EH (cell line): ENCODE measurements at regions not wholly inside any gene's neighbourhood (a gene's known extent, or its start where the extent isn't known, plus 50 kb on each side); places are given as distances from the start of the nearest gene placed in this dataset.

Source experiments
- DNase-seq: peaks from one replicate; pipeline ENCODE4 v3.0.0-alpha.2; 2015; ENCODE audit warnings: low read depth

GRCh38 chr7:110148054-110148453 lies 942.9 kb upstream of the LRRN3 start:
- DNase-seq, result no peak

GRCh38 chr7:110153222-110153621 lies 937.7 kb upstream of the LRRN3 start:
- DNase-seq, result no peak

GRCh38 chr7:110156511-110156910 lies 934.4 kb upstream of the LRRN3 start:
- no peak for DNase-seq

GRCh38 chr7:110157631-110158362 lies 933.1 kb upstream of the LRRN3 start:
- peak; percentile 52 for DNase-seq

GRCh38 chr7:110168010-110168409 lies 922.9 kb upstream of the LRRN3 start:
- DNase-seq, result peak; percentile 54

GRCh38 chr7:110170841-110171240 lies 920.1 kb upstream of the LRRN3 start:
- peak; percentile 55 for DNase-seq

- no peak for DNase-seq
These were observed 913.5 kb upstream of the LRRN3 start for GRCh38 chr7:110177463-110177862.

- no peak for DNase-seq
These were observed 911.9 kb upstream of the LRRN3 start for GRCh38 chr7:110179037-110179436.

- DNase-seq, result no peak
These were observed 909.2 kb upstream of the LRRN3 start for GRCh38 chr7:110181768-110182167.

GRCh38 chr7:110186334-110186733 lies 904.6 kb upstream of the LRRN3 start:
- DNase-seq, result no peak

- DNase-seq, result no peak
These were observed 902.9 kb upstream of the LRRN3 start for GRCh38 chr7:110187877-110188554.

GRCh38 chr7:110204527-110204926 lies 886.4 kb upstream of the LRRN3 start:
- peak; percentile 26 for DNase-seq

- peak; percentile 8 for DNase-seq
These were observed 885.0 kb upstream of the LRRN3 start for GRCh38 chr7:110205899-110206298.

- peak; percentile 58 for DNase-seq
These were observed 881.0 kb upstream of the LRRN3 start for GRCh38 chr7:110209884-110210283.

GRCh38 chr7:110210941-110211608 lies 879.9 kb upstream of the LRRN3 start:
- no peak for DNase-seq

GRCh38 chr7:110224643-110225042 lies 866.3 kb upstream of the LRRN3 start:
- no peak for DNase-seq

GRCh38 chr7:110246118-110246517 lies 844.8 kb upstream of the LRRN3 start:
- no peak for DNase-seq

- DNase-seq, result peak; percentile 71
These were observed 837.8 kb upstream of the LRRN3 start for GRCh38 chr7:110253093-110253492.

GRCh38 chr7:110257673-110258072 lies 833.3 kb upstream of the LRRN3 start:
- DNase-seq, result no peak

- DNase-seq, result no peak
These were observed 828.7 kb upstream of the LRRN3 start for GRCh38 chr7:110262251-110262650.

GRCh38 chr7:110264288-110264687 lies 826.6 kb upstream of the LRRN3 start:
- DNase-seq, result no peak

- no peak for DNase-seq
These were observed 809.6 kb upstream of the LRRN3 start for GRCh38 chr7:110281362-110281761.

- DNase-seq, result no peak
These were observed 807.9 kb upstream of the LRRN3 start for GRCh38 chr7:110283056-110283455.
